Amniotic epithelial cell (primary cell): ENCODE measurements at regions not wholly inside any gene's neighbourhood (a gene's known extent, or its start where the extent isn't known, plus 50 kb on each side); places are given as distances from the start of the nearest gene placed in this dataset.
"Not testable (repeated sequence)": the region's sequence is repeated elsewhere in the genome, so short reads cannot be mapped to it uniquely, and the experiment has no call there.

Experiments
- DNase-seq: peaks from one replicate; pipeline ENCODE4 v3.0.0-alpha.2; 2010; ENCODE audit warnings: low read depth

DNA sequence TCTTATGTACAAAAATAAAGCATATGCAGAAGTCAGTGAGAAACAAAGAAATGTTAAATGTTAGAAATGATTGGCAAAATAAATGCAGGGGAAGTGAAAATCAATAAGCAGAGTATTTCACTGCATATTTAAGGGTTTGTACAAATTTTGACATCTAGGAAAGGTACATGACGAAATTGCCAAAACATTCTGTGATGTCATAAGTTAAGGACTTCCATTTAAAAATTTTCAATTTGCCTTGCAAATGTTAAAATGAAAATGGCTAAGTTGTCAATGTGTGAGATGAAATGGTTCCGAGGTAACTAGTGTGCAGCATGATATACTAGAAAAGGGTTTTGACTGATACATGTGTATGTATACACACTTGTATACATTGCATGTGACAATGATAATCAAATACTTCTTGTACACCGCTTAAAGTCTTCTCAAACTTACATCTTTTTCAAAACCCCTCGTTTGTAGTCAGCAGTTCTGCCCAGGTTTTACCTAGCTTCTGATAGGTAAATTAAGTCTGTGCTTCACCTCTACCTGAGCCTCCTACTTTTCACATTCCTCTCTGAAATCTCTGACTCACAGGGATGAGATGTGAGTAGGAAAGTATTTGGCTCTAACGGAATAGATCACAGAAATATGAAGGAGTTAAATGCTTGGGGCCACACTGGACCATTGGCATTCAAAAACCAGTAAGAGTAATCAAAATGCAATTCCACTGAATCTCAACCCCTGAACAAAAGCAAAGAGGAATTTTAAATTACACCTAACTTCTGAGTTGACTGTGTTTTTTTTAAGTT lies 442.4 kb upstream of the FOXG1 start:
- no peak for DNase-seq

DNA sequence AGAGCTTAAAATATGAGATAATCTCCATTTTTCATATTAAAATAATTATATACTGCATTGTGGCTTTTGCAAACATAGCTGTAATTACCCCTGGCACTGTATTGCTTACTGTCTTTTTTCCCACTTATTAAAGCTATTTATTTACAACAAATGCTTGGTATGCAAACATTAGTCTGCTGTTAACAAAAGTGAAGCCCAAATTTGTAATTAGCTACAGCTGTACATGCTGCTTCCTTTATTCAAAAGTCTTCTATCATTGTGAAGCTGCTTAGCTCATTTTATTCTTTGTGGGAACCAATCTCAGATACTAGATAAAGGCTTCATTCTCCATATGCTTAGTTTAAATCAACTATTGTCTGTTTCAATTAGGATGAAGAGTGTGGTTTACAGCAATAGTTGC lies 425.8 kb upstream of the FOXG1 start:
- DNase-seq = no peak

DNA sequence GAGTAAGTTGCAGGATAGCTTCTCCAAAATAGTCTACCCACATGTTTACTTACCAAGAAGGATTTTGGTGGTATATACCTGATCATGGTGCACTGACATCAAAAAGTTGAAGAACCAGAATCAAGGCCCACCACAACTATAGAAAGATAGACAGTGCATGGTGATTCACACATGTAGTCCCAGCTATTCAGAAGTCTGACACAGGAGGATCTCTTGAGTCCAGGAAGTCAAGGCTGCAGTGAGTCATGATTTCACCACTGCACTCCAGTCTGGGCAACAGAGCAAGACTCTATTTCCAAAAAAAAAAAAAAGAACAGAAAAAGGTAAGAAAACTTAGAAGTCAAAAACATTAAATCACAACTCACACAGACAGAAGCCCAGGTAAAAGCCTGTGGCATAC lies 422.2 kb upstream of the FOXG1 start:
- DNase-seq = no peak

DNA sequence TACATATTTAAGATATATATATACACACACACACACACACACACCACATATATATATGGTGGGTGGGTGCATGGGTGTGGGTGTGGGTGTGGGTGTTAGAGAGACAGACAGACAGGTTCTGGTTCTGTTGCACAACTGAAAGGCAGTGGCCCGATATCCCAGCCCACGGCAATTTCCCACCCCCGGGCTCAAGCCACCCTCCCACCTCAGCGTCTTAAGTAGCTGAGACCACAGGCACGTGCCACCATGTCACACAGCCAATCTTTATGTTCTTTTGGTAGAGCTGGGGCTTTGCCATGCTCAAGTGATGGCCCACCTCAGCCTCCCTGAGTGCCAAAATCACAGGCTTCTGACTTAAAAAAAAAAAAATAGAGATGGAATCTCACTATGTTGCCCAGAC lies 417.8 kb upstream of the FOXG1 start:
- no peak for DNase-seq

DNA sequence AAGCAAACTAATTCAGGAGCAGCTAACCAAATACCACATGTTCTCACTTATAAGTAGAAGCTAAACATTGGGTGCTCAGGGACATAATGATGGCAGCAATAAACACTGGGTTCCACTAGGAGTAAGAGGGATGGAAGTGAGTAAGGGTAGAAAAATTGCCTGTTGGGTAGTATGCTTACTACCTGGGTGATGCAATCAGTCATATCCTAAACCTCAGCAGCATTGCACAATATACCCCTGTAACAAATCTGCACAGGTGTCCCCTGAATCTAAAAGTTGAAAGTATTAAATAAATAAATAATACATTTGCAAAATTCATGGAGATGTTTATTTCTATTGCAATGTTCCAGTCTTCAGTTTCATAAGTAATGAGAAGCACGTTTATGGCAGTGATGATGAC lies 409.8 kb upstream of the FOXG1 start:
- no peak for DNase-seq

DNA sequence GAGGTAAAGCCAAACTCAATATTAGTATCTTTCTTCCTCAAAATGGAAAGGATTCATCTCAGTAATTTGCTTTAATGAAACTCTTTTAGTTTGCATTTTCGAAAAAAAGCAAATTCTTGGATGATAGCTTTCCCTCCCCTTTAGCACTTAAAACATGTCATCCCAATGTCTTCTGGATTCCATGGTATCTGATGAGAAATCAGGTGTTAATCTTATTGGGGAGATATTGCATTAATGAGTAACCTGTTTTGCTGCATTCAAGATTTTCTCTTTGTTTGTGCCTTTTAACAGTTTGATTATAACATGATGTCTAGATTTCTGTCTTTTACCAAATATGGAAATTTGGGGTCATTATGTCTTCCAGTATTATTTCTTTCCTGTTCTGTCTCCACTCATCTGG lies 405.1 kb upstream of the FOXG1 start:
- no peak for DNase-seq

DNA sequence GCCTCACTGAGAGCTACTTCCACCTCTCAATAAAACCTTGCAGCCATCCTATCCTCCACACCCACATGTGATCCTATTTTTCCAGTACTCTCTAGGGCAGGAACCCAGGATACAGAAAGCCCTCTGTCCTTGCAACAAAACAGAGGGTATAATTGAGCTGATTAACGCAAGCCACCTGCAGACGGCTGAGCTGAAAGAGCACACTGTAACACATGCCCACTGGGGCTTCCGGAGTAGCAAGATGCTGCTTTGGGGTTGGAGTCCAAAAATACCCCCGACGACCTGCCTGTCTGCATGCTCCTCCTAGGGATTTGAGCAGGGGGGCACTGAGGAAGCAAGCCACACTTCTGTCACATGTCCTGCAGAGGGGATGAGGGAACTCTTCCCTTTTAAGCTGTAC lies 401.1 kb upstream of the FOXG1 start:
- DNase-seq = no peak

DNA sequence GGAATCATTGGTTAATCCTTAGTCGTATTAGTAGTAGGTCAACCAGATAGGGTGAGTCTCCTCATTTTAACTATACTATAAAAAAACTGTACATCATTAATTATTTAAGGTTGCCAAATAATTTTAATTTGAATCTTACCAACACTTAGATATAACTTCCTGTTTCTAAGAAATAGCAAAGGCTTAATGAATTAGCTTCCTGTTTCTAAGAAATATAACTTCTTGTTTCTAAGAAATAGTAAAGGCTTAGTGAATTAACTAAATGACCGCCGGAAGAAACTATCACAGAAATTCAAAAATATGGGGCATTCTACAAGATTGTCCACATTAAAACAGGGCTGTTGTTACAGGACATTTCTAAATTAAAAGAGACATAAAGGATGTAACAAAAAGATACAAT lies 392.9 kb upstream of the FOXG1 start:
- DNase-seq = no peak

DNA sequence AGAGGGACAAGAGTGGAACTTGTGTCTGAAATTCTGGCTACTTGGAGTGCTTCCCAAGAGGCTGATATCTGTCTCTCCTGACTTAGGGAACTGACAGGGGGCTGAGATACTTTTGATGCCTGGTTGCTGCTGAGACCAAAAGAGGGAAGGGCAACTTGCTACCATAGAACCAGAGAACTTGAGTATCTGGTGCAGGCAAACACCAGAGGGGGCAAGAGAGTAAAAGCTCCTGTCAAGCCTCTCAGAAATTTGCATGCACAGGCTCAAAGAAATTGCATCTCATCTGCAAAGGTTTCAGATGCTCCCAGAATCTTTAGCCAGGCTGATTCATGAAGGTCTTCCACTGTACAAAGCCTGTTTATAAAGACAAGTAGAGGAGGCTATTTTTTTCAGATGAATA lies 391.3 kb upstream of the FOXG1 start:
- DNase-seq = peak; percentile 18

DNA sequence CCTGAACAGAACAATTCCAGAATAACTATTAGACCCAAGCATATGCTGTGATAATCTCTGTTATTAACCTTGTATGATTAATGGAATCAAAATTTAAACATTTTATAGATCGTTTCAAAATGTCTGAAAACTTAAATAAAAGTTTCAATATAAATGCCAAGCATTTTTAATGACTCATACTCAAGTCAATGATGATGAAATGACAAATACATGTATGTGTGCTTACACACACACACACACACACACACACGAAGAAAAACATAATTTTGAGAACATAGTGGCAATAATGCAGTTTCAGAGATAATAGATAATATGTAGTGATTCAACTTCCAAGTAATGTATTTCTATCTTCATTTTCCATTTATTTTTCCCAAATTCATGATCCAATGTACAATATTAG lies 384.9 kb upstream of the FOXG1 start:
- peak; percentile 3 for DNase-seq

DNA sequence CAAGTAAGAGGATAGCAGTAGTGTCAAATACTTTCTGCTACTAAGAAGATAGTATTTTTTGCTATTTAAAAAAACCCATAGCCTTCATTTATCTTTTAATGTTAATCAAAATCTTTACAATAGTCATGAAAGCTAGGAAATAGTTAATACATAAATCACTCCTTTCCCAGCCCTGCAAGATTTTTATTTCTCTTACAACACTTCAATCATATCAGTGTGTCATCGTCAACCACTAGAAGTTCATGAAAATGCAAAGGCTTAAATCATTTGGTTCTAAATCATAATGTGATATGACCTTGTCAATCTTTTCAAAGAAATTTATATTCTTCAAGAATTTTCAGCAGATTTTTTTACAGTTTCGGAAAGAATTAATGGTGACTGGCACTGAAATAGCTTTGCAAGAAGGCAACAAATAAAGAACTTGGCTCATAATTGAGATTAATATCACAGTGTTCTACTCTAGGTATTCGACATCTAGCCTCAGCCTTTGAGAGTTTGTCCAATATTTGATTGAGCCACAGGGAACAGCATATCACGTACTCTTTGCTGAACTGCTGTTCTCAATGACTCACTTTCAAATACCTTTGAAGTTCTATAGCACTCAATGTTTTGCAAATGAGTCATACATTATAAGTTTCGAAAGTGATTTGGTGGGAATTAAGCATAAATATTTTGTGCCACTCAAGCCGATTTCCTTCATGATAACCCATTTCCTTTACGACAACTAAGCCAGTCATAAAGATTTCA lies 384.0 kb upstream of the FOXG1 start:
- DNase-seq = peak; percentile 64

DNA sequence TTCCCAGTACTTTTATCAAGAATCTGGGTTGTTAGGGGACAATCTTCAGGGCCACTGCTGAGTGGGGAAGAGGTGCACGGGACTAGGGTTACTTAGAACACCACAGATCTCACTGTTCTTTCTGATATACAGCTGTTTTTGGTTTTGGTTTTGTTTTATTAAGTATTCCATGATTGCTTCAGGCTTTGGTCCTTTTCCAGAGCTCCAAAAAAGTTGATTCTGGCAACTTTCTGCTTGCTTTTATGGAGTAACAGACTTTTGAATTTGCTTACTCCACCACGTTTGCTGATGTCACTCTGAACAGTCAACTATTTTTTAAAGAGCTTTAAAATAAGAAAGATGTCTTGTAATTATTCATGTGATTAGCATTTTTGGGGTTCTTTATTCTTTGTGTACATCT lies 368.1 kb upstream of the FOXG1 start:
- no peak for DNase-seq

DNA sequence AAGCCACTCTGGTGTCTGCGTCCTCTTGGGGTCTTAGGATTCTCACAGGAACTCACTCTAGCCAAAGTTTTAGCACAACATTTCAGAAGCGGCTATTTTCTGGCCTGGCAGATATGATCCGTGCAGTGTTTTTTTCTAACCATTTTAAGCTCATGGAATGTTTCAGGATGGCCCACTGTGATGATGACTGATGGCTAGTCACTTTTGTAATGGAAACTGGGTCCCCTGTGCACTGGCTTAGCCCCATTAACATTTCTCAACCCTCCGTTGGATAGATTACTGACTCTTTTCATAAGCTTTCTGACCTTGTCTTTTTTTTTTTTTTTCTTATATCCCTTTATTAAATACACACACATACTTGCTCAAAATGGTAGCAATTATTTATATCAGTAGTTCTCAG lies 364.9 kb upstream of the FOXG1 start:
- not testable (repeated sequence) for DNase-seq

DNA sequence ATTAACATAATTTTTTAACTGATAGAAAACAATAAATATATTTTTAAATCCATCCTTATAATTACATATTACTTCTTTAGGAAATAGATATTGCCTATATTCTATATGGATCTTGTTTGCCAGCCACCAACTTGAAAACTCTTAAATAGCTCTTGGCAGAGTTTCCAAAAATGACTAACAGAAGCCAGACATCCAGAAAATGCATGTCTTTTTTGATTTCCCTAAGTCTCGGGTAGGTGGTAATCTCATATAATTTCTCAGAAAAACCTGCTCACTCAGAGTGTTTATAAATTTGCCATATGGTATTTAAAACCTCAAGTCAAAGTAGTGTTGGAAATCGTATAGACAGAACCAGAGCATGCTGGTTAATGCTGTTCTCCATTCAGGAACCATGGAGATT lies 360.4 kb upstream of the FOXG1 start:
- DNase-seq = no peak

DNA sequence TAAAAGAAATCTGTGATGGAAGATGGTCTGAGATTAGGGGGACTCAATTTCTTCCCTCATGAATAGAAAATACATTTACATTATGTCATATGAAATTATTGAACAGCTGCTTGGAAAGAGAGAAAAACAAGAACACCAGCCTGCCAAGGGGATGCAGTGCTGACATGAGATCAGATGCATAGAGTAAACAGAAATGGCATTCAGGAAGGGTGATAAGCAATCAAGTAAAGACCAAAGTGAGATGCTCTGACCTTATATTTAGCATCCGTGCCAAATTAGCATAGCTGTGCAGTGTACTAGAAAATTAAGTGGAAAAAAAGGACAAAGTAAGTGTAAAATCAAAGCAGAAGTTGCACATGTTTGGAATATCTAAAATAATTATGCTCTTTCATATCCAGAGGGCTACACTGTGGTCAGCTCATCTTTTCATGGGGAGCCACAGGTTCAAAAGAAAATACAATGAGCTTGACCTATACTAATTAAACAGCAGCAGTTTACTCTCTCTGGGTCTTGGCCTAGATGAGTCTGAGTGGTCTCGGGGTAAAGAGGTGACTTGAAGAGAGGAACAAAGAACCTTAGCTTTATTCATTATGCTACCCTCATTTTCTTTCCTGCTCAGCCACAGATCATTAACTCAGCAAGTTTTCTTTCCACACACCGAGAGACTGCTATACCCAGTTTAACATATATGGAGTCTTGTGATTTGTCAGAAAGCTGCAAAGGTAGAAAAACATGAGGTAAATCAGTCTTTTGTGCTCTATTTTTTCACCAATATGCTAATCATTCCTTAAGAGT lies 359.4 kb upstream of the FOXG1 start:
- no peak for DNase-seq

DNA sequence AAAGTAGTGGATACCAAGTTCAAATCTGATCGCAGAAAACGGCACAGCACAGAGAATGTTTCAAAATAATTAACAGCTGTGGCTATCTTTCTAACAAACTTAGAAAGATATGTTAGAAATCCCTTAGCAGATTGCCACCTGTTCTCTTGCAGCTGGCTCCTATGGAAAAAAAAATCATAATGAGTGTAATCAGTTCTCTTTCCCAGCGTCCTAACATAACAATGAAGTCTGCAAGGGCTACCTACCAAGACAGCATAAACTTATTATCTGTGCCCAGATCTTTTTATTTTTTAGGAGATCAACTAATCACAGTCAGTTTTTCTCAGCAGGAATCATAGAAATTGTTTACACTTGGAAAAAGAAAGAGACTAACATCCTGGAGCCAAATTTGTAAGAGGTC lies 358.6 kb upstream of the FOXG1 start:
- no peak for DNase-seq

DNA sequence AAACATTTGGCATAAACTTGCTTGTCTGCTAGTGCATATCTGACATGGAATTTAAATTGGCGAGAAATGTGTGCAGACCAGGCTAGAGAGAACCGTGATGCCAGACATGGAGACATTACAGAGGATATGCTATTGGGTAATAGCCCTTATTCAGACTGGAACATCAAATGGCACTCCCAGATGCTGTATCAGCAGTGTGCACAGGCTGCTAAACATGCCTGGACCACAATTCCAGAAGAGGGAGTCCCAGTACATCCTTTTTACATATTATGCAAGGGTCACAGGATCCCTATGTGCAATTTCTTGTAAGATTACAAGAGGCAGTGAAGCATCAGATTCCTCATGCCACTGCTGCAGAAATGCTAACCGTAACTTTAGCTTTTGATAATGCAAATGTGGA lies 354.5 kb upstream of the FOXG1 start:
- DNase-seq = peak; percentile 3

DNA sequence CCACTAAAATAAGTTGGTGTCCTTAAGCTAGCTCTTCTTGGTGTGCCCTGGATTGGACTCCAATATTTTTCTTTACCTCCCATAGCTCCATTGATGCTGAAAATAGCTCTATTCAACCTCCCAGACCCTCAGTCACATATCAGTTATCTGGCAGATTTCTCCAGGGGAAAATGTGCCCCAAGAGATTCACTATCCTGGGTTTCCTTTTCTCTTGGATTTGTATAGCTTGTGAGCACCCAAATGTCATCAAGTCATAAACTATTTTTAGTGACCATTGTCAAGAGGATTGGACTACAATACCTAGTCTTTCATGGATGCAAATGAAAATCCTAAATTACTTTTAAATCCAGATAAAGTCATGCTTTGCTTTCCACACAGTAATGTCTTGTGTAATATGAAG lies 339.6 kb upstream of the FOXG1 start:
- no peak for DNase-seq

DNA sequence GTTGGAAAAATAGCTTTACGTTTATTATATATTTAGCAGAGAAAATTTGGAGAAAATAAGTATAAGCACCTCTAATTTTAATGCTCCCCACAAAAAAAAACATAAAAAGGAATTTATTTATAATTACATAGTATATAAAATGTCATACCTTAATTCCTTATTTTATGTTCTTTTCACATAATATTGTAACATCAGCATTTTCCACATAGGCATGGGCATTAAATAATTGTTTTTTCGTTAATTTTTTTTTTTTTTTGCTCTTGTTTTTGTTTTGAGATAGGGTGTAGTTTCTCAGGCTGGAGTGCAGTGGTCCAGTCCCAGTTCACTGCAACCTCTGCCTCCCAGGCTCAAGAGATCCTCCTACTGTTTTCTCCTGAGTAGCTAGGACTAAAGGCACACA lies 329.8 kb upstream of the FOXG1 start:
- no peak for DNase-seq

DNA sequence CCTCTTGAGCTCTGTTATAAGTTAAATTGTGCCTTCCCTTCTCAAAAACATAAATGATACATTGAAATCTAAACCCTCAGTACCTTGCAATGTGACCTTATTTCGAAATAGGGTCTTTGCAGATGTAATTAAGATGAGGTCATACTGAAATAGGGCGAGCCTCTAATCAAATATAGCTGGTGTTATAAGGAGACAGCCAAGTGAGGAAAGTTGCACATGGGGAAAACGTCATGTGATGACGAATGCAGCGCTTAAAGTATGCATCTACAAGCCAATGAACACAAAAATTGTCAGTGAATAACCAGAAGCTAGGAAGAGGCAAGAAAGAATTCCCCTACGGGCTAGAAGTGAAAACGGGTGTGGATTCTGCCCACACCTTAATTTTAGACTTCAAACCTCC lies 305.2 kb upstream of the FOXG1 start:
- peak; percentile 1 for DNase-seq

DNA sequence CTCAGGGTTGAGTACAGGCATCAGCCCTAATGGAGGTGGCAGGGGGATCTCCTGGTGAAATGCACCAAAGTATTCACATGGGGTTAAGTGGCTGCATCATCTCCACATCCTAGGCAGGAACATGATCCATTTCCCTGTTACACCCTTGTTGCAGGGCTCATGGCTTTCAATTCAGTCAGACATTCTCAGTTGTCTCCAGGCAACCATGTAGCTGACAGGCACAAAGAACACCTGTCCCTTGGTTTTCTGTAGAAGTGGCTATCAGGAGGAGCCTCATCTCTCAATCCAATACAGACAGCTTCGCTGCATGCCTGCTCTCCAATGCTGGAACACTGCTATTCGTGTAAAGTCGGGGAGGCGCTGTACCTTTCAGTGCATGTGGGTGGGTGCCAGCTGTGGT lies 299.0 kb upstream of the FOXG1 start:
- DNase-seq = no peak

DNA sequence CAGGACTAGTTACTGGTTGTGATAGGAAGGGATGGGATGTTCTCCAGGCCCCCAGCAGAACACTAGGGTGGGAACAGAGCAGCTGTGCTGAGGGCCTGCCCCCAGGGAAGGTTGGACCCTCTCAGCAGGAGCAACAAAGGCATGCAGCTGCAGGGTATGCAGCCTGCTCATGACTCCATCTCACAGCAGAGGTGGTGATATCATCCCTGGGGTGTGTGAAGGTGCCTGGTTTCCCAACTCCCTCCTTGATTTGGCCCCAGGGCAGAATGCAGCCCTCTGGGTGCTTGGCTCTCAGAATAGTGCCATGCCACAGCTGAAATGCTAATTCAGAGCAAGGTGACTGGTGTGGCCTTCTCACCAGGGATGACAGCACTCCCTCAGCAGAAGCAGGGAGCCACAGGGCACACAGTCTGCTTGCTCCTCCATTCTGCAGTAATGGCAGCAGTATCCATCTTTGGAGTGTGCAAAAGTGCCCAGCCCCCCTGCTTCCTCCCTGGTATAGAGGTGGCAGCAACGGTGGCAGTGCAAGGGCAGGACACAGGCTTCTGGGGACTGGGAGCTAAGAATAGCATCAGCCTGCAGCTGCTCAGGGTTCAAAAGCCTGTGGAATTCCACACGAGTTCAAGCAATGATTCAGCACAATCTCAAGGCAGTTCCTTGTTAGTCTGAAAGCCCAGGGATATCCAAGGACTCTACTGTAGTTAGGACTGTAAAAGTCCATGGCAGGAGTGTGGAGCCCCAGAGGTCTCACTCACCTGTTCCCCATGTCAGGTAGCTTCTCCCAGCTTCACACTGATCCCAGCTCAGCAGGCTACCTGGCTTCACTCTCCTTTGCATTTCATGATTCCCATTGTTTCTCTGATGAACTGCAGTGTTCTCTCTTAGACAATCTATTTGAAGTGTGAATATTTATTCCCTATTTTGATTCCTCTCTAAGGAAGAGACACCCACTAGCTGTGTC lies 298.1 kb upstream of the FOXG1 start:
- DNase-seq = no peak
